SJSA1 (cell line): ENCODE measurements at regions not wholly inside any gene's neighbourhood (a gene's known extent, or its start where the extent isn't known, plus 50 kb on each side); places are given as distances from the start of the nearest gene placed in this dataset.

Source experiments
- DNase-seq, 2 experiments: peaks; one replicate each; pipeline ENCODE4 v3.0.0-alpha.2; 2015 to 2020; ENCODE audit warnings: low spot score in 2 of 2, low read depth in 1 of 2
- H3K27ac ChIP-seq: fragments of 250-450 bp; sonication (Bioruptor Pico); 2 replicates; pipeline ENCODE4 v1.5.1; 2020; ENCODE audit warnings: mild to moderate bottlenecking, moderate library complexity
- H3K27me3 ChIP-seq: fragments of 250-450 bp; sonication (Bioruptor Pico); replicated peaks from 2 replicates; pipeline ENCODE4 v1.5.1; 2020; ENCODE audit warnings: mild to moderate bottlenecking, moderate library complexity
- H3K36me3 ChIP-seq: fragments of 250-450 bp; sonication (Bioruptor Pico); 2 replicates; pipeline ENCODE4 v1.5.1; 2020; ENCODE audit warnings: mild to moderate bottlenecking
- H3K4me1 ChIP-seq: fragments of 250-450 bp; sonication (Bioruptor Pico); replicated peaks from 2 replicates; pipeline ENCODE4 v1.6.1; 2021; ENCODE audit warnings: mild to moderate bottlenecking
- H3K4me3 ChIP-seq: fragments of 250-450 bp; sonication (Bioruptor Pico); 2 replicates; pipeline ENCODE4 v1.5.1; 2020; ENCODE audit warnings: mild to moderate bottlenecking
- H3K9me3 ChIP-seq: fragments of 250-450 bp; sonication (Bioruptor Pico); replicated peaks from 2 replicates; pipeline ENCODE4 v1.5.1; 2020; ENCODE audit warnings: mild to moderate bottlenecking

DNA sequence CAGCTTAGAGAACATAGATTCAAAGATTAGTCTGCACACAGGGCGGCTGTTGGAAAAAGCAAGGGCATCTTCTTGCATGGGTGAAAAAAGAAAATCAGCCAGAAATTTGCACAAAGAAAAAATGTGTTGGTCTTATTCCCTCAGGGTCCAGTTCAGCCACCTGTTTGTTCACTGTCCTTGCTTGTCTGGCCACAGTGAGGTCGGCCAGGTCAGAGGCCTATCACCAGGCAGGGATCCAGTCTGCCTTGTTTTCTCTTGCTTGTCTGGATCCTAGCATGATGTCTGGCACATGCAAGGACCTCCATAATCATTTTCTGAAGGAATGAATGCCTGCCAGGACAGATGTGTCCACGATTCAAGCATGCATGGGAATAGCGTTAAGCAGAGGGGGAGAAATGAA, 359.1 kb upstream of the TBX3 start:
- Histone ChIP-seq H3K4me3 (no peak overlapping the region), H3K9me3 (peaks cover 3% of the 10 kb centered on the region; the same call in 1 of the 2 replicates), H3K36me3 (no peaks in the 10 kb centered on the region), H3K27ac (no peak overlapping the region), H3K27me3 (no peaks in the 10 kb centered on the region), H3K4me1 (no peaks in the 10 kb centered on the region)
- DNase-seq: no peak

DNA sequence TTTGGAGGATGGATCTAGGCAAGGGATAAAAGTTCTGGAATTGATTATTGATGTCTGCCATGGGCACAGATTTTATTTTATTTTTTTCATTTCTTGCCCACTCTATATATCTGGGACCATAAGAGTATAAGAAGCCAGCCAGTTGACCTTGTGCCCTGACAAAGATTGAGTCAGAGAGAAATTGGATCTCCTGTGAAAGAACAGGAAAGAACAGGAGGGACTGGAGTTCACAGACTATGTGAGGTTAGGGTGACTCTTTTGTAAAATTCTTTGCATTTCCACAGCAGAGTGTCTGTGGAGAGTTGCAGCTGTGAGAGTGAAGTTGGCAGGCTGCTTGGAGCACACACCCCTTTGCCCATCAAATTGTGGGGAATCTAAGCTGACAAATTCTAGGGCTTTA, 358.4 kb upstream of the TBX3 start:
- Histone ChIP-seq H3K9me3 (peaks cover 3% of the 10 kb centered on the region; the same call in 1 of the 2 replicates), H3K4me1 (no peaks in the 10 kb centered on the region), H3K4me3 (no peak overlapping the region), H3K27me3 (no peaks in the 10 kb centered on the region), H3K27ac (no peak overlapping the region), H3K36me3 (no peaks in the 10 kb centered on the region)
- DNase-seq: no peak

DNA sequence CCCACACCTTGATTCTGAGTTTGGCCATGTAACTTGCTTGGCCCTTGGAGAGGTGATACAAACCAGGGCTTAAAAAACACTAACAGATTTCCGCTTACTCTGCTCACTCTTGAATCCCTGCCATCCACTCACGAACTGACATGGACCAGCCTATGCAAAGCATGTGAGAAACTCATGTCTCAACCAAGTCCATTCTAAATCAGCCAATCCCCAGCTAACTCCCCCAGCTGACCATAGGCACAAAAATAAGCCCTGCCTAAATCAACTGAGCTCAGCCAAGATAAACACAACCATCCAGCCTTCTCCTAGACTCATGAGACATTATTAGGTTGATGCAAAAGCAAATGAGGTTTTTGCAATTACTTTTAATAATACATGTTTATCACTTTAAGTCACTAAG, 353.9 kb upstream of the TBX3 start:
- Histone ChIP-seq H3K4me1 (no peaks in the 10 kb centered on the region), H3K36me3 (no peaks in the 10 kb centered on the region), H3K27me3 (no peaks in the 10 kb centered on the region), H3K4me3 (no peak overlapping the region), H3K27ac (no peak overlapping the region), H3K9me3 (peaks cover 3% of the 10 kb centered on the region; the same call in 1 of the 2 replicates)
- DNase-seq: no peak

DNA sequence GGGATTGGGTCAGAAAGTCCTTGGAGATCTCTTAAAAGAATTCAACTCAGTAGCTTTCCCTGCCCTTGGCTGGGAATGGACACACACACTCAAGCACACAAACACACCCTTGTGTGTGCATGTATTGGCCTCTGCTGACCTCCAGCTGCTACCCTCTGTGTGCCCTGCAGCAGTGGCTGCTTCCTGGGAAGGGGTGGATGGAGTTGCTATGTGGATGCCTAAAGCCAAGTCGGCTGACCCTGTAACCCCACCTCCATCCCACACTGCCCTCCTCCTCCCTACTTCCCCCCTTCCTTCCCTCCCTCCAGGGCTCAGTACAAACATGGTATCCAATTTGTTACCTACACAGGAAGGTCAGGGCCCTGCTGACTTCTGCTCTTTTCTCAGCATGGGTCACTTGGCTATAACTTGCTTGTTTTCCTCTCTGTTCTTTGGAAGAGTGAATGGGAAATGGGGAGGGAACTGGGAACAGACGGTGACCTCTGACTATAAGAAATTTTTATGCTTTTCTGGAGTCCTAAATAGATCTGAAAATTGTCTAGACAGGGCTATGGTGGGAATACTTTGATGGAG, 351.6 kb upstream of the TBX3 start:
- Histone ChIP-seq H3K27me3 (no peaks in the 10 kb centered on the region), H3K9me3 (no peaks in the 10 kb centered on the region), H3K4me1 (0 out of 2 replicates have a peak, but pooled peaks cover 5% of the 10 kb centered on the region), H3K36me3 (no peaks in the 10 kb centered on the region), H3K4me3 (no peak overlapping the region), H3K27ac (no peak overlapping the region)
- DNase-seq: no peak

DNA sequence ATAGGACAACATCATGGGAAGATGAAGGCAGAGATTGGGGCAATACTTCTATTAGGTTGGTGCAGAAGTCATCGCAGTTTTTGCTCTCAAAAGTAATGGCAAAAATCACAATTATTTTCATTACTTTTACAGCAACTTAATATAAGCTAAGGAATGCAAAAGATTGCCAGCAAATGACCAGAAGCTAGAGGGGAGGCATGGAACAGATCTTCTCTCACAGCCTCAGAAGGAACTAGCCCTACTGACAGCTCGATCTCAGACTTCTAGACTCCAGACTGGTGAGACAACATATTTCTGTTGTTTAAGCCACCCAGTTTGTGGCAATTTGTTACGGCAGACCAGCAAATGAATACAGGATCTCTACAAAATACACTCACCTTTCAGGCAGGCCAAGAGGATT, 348.5 kb upstream of the TBX3 start:
- H3K9me3 ChIP-seq: no peaks in the 10 kb centered on the region
- no peak overlapping the region for H3K4me3 ChIP-seq
- no peak overlapping the region for H3K27ac ChIP-seq
- H3K4me1 ChIP-seq: 0 out of 2 replicates have a peak, but pooled peaks cover 5% of the 10 kb centered on the region
- DNase-seq: no peak
- H3K36me3 ChIP-seq: no peaks in the 10 kb centered on the region
- H3K27me3 ChIP-seq: no peaks in the 10 kb centered on the region

DNA sequence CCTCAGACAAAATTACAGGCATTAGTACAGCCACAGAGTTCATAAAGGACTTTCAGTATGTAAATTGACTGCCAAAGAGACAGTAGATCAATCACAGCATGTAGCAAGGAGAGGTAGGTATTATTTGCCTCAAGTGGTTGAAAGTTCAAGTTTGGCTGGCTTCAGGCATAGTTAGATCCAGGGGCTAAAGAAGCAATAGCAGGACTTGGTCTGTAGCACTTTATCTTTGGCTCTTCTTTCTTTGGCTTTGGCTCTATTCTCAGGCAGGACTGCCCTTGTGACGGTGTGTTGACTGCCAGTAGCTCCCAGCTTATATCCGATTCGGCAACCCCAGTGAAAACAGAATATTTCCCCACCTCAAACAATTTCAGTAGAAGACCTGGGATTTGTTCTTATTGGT, 346.0 kb upstream of the TBX3 start:
- Histone ChIP-seq H3K4me3 (no peak overlapping the region), H3K27ac (no peak overlapping the region), H3K9me3 (no peaks in the 10 kb centered on the region), H3K36me3 (no peaks in the 10 kb centered on the region), H3K27me3 (no peaks in the 10 kb centered on the region), H3K4me1 (0 out of 2 replicates have a peak, but pooled peaks cover 5% of the 10 kb centered on the region)
- no peak for DNase-seq

DNA sequence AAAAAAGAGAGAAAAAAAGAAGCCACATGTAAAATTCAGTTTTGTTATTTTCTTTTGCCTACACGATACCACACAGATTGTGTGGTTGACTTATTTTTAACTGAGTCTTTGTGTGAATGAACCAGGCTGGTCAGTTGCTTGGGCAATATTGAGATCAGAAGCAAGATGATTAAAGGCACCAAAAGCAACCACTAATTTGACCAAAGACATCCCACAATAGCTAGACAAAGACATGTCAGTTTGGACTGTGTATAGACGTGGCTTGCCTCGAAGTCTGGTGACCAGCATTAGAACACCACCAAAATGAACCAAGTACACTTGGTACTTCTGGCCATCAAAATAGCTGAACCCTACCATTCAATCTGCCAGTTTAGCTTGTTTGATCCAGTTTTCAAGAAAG, 340.6 kb upstream of the TBX3 start:
- H3K9me3 ChIP-seq: no peaks in the 10 kb centered on the region
- no peaks in the 10 kb centered on the region for H3K4me1 ChIP-seq
- H3K36me3 ChIP-seq: no peaks in the 10 kb centered on the region
- DNase-seq: no peak
- no peak overlapping the region for H3K27ac ChIP-seq
- H3K4me3 ChIP-seq: no peak overlapping the region
- H3K27me3 ChIP-seq: no peaks in the 10 kb centered on the region

DNA sequence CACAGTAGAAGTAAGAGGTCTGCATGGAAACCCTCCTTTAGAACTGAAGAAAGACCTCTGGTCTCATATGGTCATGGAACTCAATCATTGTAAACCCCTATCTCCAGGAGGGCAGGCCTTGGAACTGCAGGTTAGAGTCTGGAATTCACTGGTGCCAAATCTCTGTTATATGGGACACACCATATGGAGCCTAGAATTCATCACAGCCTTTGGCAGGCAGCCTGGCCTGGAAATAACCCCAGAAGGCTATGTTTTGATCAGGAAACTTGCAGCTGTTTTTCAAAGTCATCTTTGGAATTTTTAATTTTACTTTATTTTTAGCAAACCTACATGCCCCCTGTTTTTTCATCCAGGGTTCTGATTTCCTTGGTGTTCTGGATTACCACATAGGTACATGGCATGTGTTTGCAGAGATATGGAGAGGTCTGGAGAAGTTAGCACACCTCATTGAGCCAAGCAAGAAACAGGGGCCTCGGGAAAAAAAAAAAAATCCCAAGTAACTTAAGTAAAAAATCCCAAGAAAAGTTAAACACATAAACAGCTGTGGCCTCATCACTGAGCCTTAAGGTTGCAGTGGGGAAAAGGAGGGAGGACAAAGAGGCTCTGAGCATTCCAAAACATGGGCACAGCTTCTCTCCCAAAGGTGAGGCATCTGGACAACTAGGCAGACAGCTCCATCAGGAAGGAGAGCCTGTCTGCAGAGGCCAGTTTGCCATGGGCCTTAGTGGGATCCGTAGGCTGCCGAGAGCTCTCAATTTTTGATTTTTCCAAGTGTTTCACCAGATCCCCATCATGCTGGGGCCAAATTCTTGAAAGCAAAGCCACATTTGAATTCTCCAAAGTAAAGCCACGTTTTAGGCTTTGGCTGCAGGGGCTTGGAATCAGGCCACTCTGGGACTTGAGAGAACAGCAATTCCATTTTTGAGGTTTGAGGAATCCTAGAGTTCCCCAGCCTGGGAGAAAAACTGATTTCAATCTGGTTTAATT, 339.6 kb upstream of the TBX3 start:
- Histone ChIP-seq H3K36me3 (no peaks in the 10 kb centered on the region), H3K27ac (no peak overlapping the region), H3K4me1 (no peaks in the 10 kb centered on the region), H3K4me3 (no peak overlapping the region), H3K27me3 (no peaks in the 10 kb centered on the region), H3K9me3 (no peaks in the 10 kb centered on the region)
- DNase-seq: no peak

DNA sequence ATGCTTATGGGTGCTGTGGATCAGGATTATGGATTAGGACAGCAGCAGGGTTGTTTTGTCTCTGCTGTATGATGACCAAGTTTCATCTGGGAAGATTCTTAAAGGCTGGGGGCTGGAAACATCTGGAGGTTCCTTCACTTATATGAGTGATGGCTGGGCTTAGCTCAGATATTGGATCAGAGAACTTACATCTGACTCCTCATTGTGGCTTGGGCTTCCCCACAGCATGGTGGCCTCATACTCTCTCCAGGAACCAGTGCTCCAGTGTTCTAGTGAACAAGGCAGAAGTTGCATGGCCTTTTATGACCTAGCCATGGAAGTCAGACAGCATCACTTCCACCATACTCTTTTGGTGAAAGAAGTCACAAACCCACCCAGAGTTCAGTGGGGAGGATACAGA, 336.1 kb upstream of the TBX3 start:
- no peak overlapping the region for H3K27ac ChIP-seq
- DNase-seq: no peak
- no peak overlapping the region for H3K4me3 ChIP-seq
- H3K36me3 ChIP-seq: no peaks in the 10 kb centered on the region
- no peaks in the 10 kb centered on the region for H3K27me3 ChIP-seq
- H3K4me1 ChIP-seq: peaks cover 3% of the 10 kb centered on the region; the same call in 1 of the 2 replicates
- no peaks in the 10 kb centered on the region; the same call in 1 of the 2 replicates for H3K9me3 ChIP-seq

DNA sequence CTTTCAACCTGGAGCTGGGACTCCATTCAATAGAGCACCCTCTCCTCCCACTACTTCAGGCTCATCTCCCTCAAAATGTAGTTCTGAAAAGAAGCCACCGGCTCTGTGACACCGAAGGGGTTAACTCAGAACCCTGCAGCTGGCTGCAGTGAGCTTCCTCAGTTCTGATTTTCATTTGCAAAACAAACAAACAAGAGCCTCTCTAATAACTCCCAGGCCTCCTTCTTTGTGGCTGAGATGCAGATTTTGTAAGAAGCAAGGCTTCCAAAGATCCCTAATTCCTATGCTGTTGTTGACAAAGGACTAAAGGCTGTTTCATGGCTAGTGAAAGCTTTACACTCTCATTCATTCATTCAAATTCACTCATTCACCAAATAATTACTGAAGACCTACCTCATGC, 333.4 kb upstream of the TBX3 start:
- DNase-seq: no peak
- Histone ChIP-seq H3K9me3 (no peaks in the 10 kb centered on the region; the same call in 1 of the 2 replicates), H3K4me3 (no peak overlapping the region), H3K27me3 (no peaks in the 10 kb centered on the region), H3K4me1 (peaks cover 3% of the 10 kb centered on the region; the same call in 1 of the 2 replicates), H3K27ac (no peak overlapping the region), H3K36me3 (no peaks in the 10 kb centered on the region)

DNA sequence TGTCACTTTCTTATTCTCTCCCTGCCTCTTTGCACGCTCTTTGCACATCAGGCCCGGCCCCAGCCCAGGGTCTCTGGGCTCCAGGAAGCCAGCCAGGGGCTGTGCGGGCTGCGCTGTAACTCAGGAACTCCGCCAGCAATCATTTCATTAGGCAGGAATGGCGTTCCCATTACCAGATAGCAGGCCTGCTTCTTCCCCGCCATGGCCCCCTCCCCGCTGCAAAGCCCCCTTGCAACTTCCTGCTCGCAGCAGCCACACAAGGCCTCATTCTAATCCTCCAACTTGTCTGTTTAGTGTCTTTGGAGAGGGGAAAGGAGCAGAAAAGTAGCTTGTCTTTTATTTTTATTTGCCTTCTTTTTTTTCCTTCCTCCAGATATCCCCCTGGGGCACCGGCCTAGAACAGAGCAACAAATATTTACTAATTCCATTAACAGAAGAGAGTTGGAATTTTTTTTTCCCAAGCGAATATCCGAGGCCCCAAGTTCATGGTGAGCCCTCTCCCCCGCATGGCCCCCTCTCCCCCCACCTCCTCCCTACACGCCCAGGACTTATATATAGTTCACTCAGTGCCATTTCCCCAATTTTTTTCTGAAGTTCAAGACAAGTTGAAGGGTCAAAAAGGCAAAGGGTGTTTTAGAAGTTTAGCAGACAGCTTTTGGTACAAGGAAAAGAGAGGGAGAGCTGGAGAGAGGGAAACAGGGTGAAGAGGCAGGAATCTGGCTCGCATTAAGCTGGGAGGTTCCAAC, 329.4 kb upstream of the TBX3 start:
- Histone ChIP-seq H3K27ac (no peak overlapping the region), H3K27me3 (no peaks in the 10 kb centered on the region), H3K4me1 (peaks cover 8% of the 10 kb centered on the region), H3K4me3 (no peak overlapping the region), H3K36me3 (no peaks in the 10 kb centered on the region), H3K9me3 (no peaks in the 10 kb centered on the region; the same call in 1 of the 2 replicates)
- DNase-seq: no peak

DNA sequence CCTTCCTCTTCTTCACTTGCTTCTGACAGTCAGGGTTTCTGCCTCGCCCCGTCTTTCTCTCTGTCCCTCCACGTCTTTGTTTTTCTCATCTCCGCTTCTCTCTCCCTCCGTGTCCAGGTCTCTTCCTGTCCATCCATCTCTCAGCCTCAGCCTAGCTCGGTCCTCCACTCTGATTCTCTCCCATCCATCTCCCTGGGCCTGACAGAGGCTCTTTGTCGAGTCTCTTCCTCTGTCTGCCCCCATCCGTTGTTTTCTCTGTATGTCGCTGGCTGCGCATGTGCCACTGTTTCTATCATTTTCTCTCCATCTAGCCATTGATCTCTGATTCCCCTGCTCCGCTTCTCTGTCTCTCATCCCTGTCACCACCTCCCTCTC, 328.9 kb upstream of the TBX3 start:
- Histone ChIP-seq H3K27ac (no peak overlapping the region), H3K36me3 (no peaks in the 10 kb centered on the region), H3K4me3 (no peak overlapping the region), H3K27me3 (no peaks in the 10 kb centered on the region), H3K9me3 (no peaks in the 10 kb centered on the region), H3K4me1 (peaks cover 8% of the 10 kb centered on the region)
- DNase-seq: no peak

DNA sequence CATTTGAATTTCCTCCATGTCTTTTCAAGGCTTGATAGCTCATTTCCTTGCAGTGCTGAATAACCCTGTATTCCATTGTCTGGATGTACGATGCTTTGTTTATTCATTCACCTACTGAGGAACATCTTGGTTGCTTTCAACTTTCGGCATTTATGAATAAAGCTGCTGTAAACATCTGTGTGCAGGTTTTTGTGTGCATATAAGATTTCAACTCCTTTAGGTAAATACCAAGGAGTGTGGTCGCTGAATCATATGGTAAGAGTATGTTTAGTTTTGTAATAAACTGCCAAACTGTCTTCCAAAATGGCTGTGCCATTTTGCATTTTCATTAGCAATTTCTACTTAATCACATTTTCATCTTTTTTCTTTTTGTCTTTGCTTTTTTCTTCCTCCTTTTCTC, 327.7 kb upstream of the TBX3 start:
- Histone ChIP-seq H3K27me3 (no peaks in the 10 kb centered on the region), H3K27ac (no peak overlapping the region), H3K4me1 (peaks cover 5% of the 10 kb centered on the region), H3K4me3 (no peak overlapping the region), H3K36me3 (no peaks in the 10 kb centered on the region), H3K9me3 (no peaks in the 10 kb centered on the region)
- no peak for DNase-seq
